HFF-Myc (cell line): ENCODE measurements at regions not wholly inside any gene's neighbourhood (a gene's known extent, or its start where the extent isn't known, plus 50 kb on each side); places are given as distances from the start of the nearest gene placed in this dataset.
A peak's percentile ranks its signal among the peaks of the same experiment; 100 is the strongest.
"Not testable (repeated sequence)": the region's sequence is repeated elsewhere in the genome, so short reads cannot be mapped to it uniquely, and the experiment has no call there.

Source experiments
- DNase-seq: peaks from one replicate; pipeline ENCODE4 v3.0.0-alpha.2; 2011; ENCODE audit warnings: low read depth; ENCODE audit errors: extremely low read depth
- H3K4me3 ChIP-seq: replicated peaks from 2 replicates; pipeline ENCODE4 v1.5.1; 2011; ENCODE audit warnings: low read depth, mild to moderate bottlenecking, control low read depth, low read length
- TF ChIP-seq, protein P1 (sequence below): IDR thresholded peaks from 2 replicates; pipeline ENCODE4 v1.5.1; 2012; ENCODE audit warnings: mild to moderate bottlenecking, low read depth, low read length, control low read depth; ENCODE audit errors: missing control alignments

- TF ChIP-seq, protein P1, sequence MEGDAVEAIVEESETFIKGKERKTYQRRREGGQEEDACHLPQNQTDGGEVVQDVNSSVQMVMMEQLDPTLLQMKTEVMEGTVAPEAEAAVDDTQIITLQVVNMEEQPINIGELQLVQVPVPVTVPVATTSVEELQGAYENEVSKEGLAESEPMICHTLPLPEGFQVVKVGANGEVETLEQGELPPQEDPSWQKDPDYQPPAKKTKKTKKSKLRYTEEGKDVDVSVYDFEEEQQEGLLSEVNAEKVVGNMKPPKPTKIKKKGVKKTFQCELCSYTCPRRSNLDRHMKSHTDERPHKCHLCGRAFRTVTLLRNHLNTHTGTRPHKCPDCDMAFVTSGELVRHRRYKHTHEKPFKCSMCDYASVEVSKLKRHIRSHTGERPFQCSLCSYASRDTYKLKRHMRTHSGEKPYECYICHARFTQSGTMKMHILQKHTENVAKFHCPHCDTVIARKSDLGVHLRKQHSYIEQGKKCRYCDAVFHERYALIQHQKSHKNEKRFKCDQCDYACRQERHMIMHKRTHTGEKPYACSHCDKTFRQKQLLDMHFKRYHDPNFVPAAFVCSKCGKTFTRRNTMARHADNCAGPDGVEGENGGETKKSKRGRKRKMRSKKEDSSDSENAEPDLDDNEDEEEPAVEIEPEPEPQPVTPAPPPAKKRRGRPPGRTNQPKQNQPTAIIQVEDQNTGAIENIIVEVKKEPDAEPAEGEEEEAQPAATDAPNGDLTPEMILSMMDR = no peak
- no peak for DNase-seq
- no peak overlapping the region for H3K4me3 ChIP-seq
Observed at GRCh38 chr21:16116069-16116468, 386.3 kb downstream of the USP25 start.

DNA sequence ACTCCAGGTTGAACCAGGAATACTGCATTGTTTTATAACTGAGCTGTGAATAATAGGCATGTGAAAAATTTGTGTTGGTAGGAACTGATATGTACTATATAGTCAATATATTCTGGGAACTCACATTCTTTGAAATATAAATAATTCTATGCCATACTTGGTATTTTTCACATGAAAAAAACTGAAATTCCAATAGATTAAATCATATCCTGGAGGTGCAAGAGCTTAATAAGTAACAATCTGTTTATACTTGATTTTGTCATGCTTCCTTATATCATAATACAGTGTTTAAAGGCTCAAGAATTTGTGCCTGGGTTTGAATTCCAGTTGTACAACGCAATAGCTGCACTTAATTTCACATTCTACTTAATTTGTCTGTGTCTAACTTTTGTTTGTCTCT is 387.0 kb downstream of the USP25 start:
- H3K4me3 ChIP-seq = no peak overlapping the region
- TF ChIP-seq, protein P1 = no peak
- peak; percentile 11 for DNase-seq

- no peak overlapping the region for H3K4me3 ChIP-seq
- TF ChIP-seq, protein P1 = no peak
- DNase-seq = peak; percentile 5
Observed at GRCh38 chr21:16117331-16117730, 387.5 kb downstream of the USP25 start.

GRCh38 chr21:16117851-16118590 is 388.2 kb downstream of the USP25 start:
- peak; percentile 83 for DNase-seq
- TF ChIP-seq, protein P1 = no peak
- H3K4me3 ChIP-seq = no peak overlapping the region

DNA sequence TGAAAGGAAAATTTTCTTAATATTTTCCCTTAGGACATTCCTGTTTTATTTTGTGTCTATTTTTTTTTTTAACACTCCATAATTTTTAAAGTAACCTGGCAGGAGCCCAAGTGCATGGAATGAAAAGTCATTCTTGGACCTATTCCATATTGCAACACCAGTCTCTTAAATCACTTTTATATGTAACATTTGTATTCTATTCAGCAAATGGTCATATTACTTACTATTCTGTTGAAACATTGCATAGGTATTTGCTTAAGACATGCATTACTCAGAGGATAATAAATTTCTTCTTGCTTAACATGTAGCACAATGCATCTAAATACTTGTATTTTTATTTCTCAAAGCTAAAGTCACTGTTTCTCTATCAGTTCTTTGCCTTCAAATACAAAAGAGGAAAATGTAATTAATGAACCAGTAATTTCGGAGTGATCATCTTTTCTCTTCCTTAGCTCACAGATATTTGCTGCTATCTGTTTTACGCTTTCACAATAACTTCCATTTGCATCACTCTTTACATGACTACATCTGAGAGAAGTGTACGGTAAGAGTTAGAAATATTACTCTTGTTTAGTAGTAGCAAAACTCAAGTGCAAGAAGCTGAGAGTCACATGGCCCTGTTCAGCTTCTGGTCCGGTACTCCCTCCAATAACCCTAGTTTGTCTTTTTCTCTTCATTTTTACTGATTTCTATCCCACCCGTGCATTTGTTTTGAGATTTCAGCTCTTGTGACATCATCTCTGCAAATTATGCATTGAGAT is 394.8 kb downstream of the USP25 start:
- TF ChIP-seq, protein P1 = no peak
- peak overlapping the region; percentile 28 for H3K4me3 ChIP-seq
- DNase-seq = peak; percentile 59

- peak; percentile 43 for DNase-seq
- H3K4me3 ChIP-seq = peak overlapping the region; percentile 28
- TF ChIP-seq, protein P1 = no peak
Observed at GRCh38 chr21:16125274-16125673, 395.5 kb downstream of the USP25 start.

DNA sequence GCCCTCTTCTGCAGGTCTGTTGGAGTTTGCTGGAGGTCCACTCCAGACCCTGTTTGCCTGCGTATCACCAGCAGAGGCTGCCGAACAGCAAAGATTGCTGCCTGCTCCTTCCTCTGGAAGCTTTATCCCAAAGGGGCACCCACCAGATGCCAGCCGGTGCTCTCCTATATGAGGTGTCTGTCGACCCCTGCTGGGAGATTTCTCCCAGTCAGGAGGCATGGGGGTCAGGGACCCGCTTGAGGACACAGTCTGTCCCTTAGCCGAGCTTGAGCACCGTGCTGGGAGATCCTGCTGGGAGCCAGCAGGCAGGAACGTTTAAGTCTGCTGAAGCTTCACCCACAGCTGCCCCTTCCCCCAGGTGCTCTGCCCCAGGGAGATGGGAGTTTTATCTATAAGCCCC is 402.7 kb downstream of the USP25 start:
- not testable (repeated sequence) for H3K4me3 ChIP-seq, DNase-seq
